Smooth muscle cell of the brain vasculature (primary cell): ENCODE measurements at regions not wholly inside any gene's neighbourhood (a gene's known extent, or its start where the extent isn't known, plus 50 kb on each side); places are given as distances from the start of the nearest gene placed in this dataset.

Source experiments
- DNase-seq: peaks from one replicate; pipeline ENCODE4 v3.0.0-alpha.2; 2012; ENCODE audit warnings: low read depth, low spot score

- no peak for DNase-seq
These were observed 118.4 kb upstream of the NABP1 start for GRCh38 chr2:191559569-191559968.

DNA sequence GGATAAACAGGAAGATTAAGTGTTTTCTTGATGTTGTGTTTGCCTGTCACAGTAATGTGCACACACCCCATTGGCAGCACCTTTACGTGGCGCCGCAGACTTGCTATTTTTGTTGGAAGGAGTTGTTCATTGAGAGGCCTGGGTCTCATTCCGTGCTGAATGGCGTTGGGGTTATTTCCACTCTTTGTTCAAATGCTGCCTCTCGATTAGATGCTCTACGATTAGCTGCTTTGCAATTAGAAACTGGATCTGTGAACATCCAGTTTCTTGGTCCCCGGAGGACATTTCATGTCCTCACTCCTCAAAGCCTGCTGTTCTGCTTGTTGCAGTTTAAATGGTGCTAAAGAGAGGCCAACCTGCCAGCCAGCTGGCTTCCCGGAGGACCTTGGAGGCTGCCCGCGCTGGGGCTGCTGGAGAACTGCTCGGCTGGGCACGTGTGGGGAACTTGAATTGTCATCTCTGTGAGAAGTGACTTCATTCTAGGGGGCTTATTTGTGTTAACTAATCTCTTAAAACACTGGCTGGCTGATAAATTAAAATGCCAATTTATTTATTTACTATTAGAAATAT, 117.4 kb upstream of the NABP1 start:
- no peak for DNase-seq

DNA sequence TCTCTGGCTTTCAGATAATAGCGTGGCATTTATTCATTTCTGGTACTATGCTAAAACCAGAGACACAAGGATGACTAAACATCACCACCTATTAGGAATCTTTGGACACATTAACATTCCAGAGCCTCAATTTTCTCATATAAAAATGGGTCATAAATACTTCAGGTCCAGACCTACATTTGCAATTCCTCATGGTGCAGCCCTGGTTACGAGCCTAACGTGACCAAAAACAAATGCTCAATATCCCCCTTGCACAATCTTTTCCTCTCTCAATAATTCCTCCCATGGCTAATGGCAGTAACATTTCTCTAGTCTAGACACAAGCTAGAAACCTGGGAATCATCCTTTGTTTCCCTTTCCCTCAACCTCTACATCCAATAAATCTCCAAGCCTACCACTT, 112.8 kb upstream of the NABP1 start:
- DNase-seq: no peak

- DNase-seq: no peak
These were observed 112.2 kb upstream of the NABP1 start for GRCh38 chr2:191565647-191566198.

DNA sequence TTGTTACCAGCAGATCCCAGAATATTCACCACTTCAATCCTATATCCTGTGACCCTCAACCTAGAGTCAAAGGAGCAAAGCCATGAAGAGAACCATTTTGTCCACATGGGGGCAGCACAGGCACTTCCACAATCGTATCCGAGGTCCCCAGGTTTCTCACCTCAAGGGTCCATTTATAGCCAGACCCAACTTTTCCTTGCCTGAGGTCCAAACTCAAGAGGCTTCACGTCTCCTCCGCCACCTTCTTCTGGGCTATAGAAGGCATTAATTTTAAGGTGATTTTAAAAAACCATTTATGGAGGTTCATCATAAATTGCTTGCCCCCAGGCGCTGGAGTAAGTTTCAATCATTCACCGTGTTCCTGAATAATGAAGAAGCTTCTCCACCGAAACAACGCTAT, 111.6 kb upstream of the NABP1 start:
- peak; percentile 28 for DNase-seq

- no peak for DNase-seq
These were observed 110.7 kb upstream of the NABP1 start for GRCh38 chr2:191567206-191567605.

GRCh38 chr2:191569025-191569424, 108.9 kb upstream of the NABP1 start:
- no peak for DNase-seq

GRCh38 chr2:191571163-191571769, 106.7 kb upstream of the NABP1 start:
- DNase-seq: peak; percentile 21

GRCh38 chr2:191572319-191572718, 105.6 kb upstream of the NABP1 start:
- no peak for DNase-seq

GRCh38 chr2:191573216-191573615, 104.7 kb upstream of the NABP1 start:
- DNase-seq: no peak

GRCh38 chr2:191574232-191574631, 103.7 kb upstream of the NABP1 start:
- DNase-seq: no peak

- DNase-seq: no peak
These were observed 100.3 kb upstream of the NABP1 start for GRCh38 chr2:191577605-191578004.

- DNase-seq: no peak
These were observed 99.9 kb upstream of the NABP1 start for GRCh38 chr2:191578031-191578430.

- DNase-seq: no peak
These were observed 97.4 kb upstream of the NABP1 start for GRCh38 chr2:191580581-191580980.

DNA sequence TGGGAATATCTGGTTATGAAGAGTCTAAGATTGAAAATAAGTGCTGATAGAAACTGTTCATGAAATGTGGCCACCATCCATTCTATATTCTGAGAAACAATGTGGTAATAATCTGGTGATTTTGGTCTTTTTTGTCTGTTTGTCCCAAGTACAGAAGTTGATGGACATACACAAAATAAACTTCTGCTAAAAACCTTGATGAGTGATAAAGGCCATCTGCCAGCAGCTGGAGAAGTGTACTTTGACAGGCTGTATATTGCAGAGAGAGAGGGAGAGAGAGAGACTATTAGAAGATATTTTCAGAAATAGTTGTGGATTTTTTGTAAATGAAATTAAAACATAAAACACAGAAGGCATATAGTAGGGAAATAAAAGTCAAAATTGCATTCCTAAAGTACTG, 96.9 kb upstream of the NABP1 start:
- no peak for DNase-seq

GRCh38 chr2:191582355-191582754, 95.6 kb upstream of the NABP1 start:
- DNase-seq: no peak

- DNase-seq: no peak
These were observed 86.9 kb upstream of the NABP1 start for GRCh38 chr2:191591025-191591424.

GRCh38 chr2:191593622-191594385, 84.1 kb upstream of the NABP1 start:
- no peak for DNase-seq

DNA sequence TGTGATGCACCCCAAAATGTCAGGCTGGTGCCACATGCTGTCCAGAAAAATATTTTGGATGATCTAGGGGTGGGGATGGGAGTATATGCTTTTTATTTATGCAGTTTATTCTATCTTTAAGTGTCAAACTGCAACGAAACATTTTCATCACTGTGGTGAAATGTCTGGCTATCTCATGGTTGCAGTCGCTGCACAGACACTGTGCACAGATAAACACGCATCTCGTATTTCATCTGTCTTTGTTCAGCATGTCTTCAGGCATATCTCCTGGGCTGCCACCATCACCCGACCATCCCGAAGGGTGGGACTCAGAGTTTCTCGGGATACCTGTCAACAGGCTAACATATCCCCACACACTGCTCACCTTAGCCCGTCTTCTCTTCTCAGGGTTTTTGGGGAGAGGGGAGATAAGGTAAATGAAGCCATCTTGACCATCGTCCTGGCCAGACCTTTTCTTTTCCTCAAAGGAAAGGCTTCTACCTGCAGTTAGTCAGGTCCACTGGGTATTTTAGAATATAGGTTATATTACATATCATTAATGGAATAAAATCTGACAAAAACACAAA, 80.7 kb upstream of the NABP1 start:
- no peak for DNase-seq

GRCh38 chr2:191598296-191598695, 79.6 kb upstream of the NABP1 start:
- DNase-seq: no peak

DNA sequence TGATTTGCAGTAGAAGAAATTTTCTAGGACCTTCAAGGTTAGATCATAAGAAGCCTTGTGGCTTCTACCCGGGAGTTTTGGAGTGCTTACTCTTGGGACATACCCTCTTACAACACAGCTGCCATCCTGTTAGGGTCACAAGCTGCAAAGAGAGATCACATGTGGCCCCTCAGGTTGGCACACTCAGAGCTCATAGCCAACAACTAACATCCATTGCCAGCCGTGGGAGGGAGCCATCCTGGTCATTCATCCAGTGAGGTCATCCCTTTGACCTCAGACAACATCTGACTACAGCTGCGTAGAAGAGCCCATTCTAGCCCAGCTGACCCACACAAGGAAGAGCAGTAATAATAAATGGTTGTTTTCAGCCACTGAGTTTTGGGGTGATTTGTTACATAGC, 76.9 kb upstream of the NABP1 start:
- DNase-seq: no peak

DNA sequence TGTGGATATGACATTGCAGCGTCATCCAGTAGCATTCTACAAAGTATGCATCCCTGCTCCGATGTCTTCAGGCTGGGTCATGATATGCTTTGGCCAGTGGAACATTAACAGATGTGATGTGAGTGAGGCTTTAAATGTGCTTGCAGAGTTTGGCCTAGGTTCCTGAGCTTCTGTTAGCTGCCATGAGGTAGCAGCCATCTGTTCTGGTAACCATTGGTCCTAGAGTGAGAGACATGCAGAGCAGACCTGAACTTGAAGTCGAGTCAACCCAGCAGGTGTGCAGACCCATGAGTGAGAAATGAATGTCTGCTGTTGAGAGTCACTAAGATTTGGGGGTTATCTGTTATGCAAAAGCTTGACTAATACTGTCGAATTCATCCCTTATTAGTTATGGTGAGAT, 73.8 kb upstream of the NABP1 start:
- no peak for DNase-seq

DNA sequence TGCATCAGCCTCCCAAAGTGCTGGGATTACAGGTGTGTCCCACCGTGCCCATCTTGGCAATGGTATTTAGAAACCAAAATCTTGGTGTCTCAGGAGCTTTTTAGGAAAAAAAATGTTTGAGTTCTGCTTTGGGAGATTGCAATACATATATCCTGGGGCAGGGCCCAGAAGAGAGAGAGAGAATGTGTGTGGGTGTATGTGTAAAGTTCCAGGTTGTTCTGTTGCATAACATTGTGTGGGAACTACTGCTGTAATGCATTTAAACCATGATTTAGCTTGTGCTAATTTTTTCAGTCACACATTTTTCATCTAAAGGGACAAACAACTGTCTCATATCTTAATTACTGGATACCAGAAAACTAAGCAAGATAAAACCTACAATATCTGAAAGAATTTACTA, 70.8 kb upstream of the NABP1 start:
- no peak for DNase-seq
